ENCODE measurements at regions not wholly inside any gene's neighbourhood (a gene's known extent, or its start where the extent isn't known, plus 50 kb on each side); places are given as distances from the start of the nearest gene placed in this dataset.

- TF ChIP-seq CTCF (IDR thresholded peaks at IDR 0.05; ENCODE audit: control extremely low read depth in 1 of 3, insufficient read depth in 1 of 3, low read depth in 1 of 3, low read length in 3 of 3) (no peak), POLR2A (IDR thresholded peaks at IDR 0.05; ENCODE audit: control extremely low read depth in 1 of 2, low read depth in 2 of 2, low read length in 2 of 2) (no peak), NANOG (IDR thresholded peaks at IDR 0.05; ENCODE audit: insufficient read depth, low read depth, low read length, poor library complexity, severe bottlenecking) (no peak), MAX (IDR thresholded peaks at IDR 0.05) (no peak), SRF (IDR thresholded peaks at IDR 0.05; ENCODE audit: low read depth, low read length) (no peak), EP300 (IDR thresholded peaks at IDR 0.05; ENCODE audit: borderline replicate concordance in 1 of 2, low read depth in 2 of 2, low read length in 2 of 2) (no peak), CBX8 (IDR thresholded peaks at IDR 0.05; ENCODE audit: borderline replicate concordance, low read depth, low read length) (no peak), SAP30 (IDR thresholded peaks at IDR 0.05; ENCODE audit: insufficient read depth, insufficient replicate concordance, low read length) (no peak), ASH2L (IDR thresholded peaks at IDR 0.05; ENCODE audit: low read length) (no peak), EZH2 (IDR thresholded peaks at IDR 0.05; ENCODE audit: low read depth, low read length, severe bottlenecking) (no peak), RFX5 (IDR thresholded peaks at IDR 0.05; ENCODE audit: borderline replicate concordance, low read depth, low read length) (no peak), CHD2 (IDR thresholded peaks at IDR 0.05; ENCODE audit: low read length) (no peak), KDM5A (IDR thresholded peaks at IDR 0.05; ENCODE audit: low read length) (no peak)
Observed at GRCh38 chr18:40423291-40423690, 1531.7 kb upstream of the PIK3C3 start.

Data from H1 (cell line).